HCT116 (cell line): ENCODE measurements at regions not wholly inside any gene's neighbourhood (a gene's known extent, or its start where the extent isn't known, plus 50 kb on each side); places are given as distances from the start of the nearest gene placed in this dataset.
"Not testable (repeated sequence)": the region's sequence is repeated elsewhere in the genome, so short reads cannot be mapped to it uniquely, and the experiment has no call there.

Experiments used
- ATAC-seq: fragments of 200-7000 bp; cut with Tn5 transposase; 2 replicates; pipeline ENCODE4 v1.9.1; 2020; ENCODE audit warnings: mild to moderate bottlenecking, moderate library complexity
- BruUV-seq: library from RNA; stranded (reverse); fragments of 400-500 nt; replicated peaks from 2 replicates; lab custom pipeline; 2021; lab: Mats Ljungman, UMichigan
- CTCF ChIA-PET: fragments of 300-600 bp; sonication (Branson Sonifier 250); formaldehyde crosslinking; loops from one replicate; lab custom pipeline; 2021; ENCODE audit warnings: antibody characterized with exemption; lab: Charles Lee
- POLR2A ChIA-PET: fragments of 300-600, 350-600 bp; sonication (Branson Sonifier 250); formaldehyde crosslinking; loops from one replicate; lab custom pipeline; 2021; ENCODE audit warnings: antibody characterized with exemption; lab: Charles Lee
- RAD21 ChIA-PET, 2 experiments: fragments of 300-600 bp; sonication (Branson Sonifier 250); formaldehyde crosslinking; loops; one replicate each; lab custom pipeline; 2023; ENCODE audit warnings: low total read pairs in 2 of 2; ENCODE audit not compliant: uncharacterized antibody in 2 of 2, unreplicated experiment in 2 of 2, low non-redundant PET in 1 of 2; lab: Charles Lee
- DNase-seq: peaks from one replicate; pipeline ENCODE4 v3.0.0-alpha.2; 2010; ENCODE audit warnings: low read depth, low spot score
- H2AFZ ChIP-seq: fragments of 200-600 bp; shearing (Covaris generic), sonication (generic); 2 replicates; pipeline ENCODE4 v1.6.1; 2017; ENCODE audit warnings: low read depth, mixed run types, mixed read lengths, antibody characterized with exemption, low read length; ENCODE audit not compliant: poor library complexity, severe bottlenecking
- H3K27ac ChIP-seq: 2 replicates; pipeline ENCODE4 v1.5.1; 2012; ENCODE audit warnings: low read depth, low read length
- H3K27me3 ChIP-seq: fragments of 200-600 bp; sonication (generic); 2 replicates; pipeline ENCODE4 v1.6.1; 2016; ENCODE audit warnings: mixed run types, low read length, mixed read lengths; ENCODE audit not compliant: insufficient read depth
- H3K36me3 ChIP-seq, 2 experiments: fragments of 200-500 bp in 1 of 2; fragments of 200-600 bp in 1 of 2; sonication (Bioruptor generic) in 1 of 2; sonication (generic) in 1 of 2; 2 replicates each; pipeline versions ENCODE4 v1.5.1 to v1.6.1; 2014 to 2016; ENCODE audit warnings: low read length in 2 of 2, inconsistent platforms in 1 of 2, mixed read lengths in 1 of 2, mixed run types in 1 of 2; ENCODE audit not compliant: insufficient read depth in 2 of 2, control insufficient read depth in 1 of 2
- H3K4me1 ChIP-seq, 2 experiments: fragments of 200-600 bp in 1 of 2; sonication (generic) in 1 of 2; 2 replicates each; pipeline versions ENCODE4 v1.5.1 to v1.6.1; 2012 to 2017; ENCODE audit warnings: low read length in 2 of 2, inconsistent platforms in 1 of 2, mild to moderate bottlenecking in 1 of 2, mixed read lengths in 1 of 2, mixed run types in 1 of 2, moderate library complexity in 1 of 2; ENCODE audit not compliant: insufficient read depth in 2 of 2, control insufficient read depth in 1 of 2
- H3K4me2 ChIP-seq: fragments of 200-600 bp; sonication (generic); 2 replicates; pipeline ENCODE4 v1.6.1; 2017; ENCODE audit warnings: mixed run types, low read length, mixed read lengths
- H3K4me3 ChIP-seq, 2 experiments: fragments of 200-600 bp in 1 of 2; sonication (generic) in 1 of 2; replicated peaks in 1 of 2; 2 replicates each; pipeline ENCODE4 v1.5.1; 2011 to 2016; ENCODE audit warnings: low read length in 2 of 2, control low read depth in 1 of 2, low read depth in 1 of 2, mild to moderate bottlenecking in 1 of 2, mixed read lengths in 1 of 2, mixed run types in 1 of 2
- H3K79me2 ChIP-seq: fragments of 200-600 bp; sonication (generic); 2 replicates; pipeline ENCODE4 v1.6.1; 2017; ENCODE audit warnings: mild to moderate bottlenecking, mixed run types, low read length, moderate library complexity, mixed read lengths; ENCODE audit not compliant: insufficient read depth
- H3K9ac ChIP-seq: fragments of 200-600 bp; sonication (generic); 2 replicates; pipeline ENCODE4 v1.6.1; 2016; ENCODE audit warnings: low read length, mixed read lengths
- H3K9me2 ChIP-seq: fragments of 200-600 bp; sonication (generic), shearing (Covaris generic); 2 replicates; pipeline ENCODE4 v1.6.1; 2017; ENCODE audit warnings: mixed run types, mild to moderate bottlenecking, moderate library complexity; ENCODE audit not compliant: insufficient read depth
- H3K9me3 ChIP-seq, 2 experiments: fragments of 200-500 bp in 1 of 2; fragments of 200-600 bp in 1 of 2; sonication (Bioruptor generic) in 1 of 2; sonication (generic) in 1 of 2; 2 replicates each; pipeline ENCODE4 v1.6.1; 2014 to 2017; ENCODE audit warnings: low read length in 2 of 2, mixed read lengths in 2 of 2, inconsistent platforms in 1 of 2, low read depth in 1 of 2, mild to moderate bottlenecking in 1 of 2, mixed run types in 1 of 2, moderate library complexity in 1 of 2; ENCODE audit not compliant: control insufficient read depth in 1 of 2, insufficient read depth in 1 of 2
- H4K20me1 ChIP-seq: fragments of 200-600 bp; sonication (generic), shearing (Covaris generic); 2 replicates; pipeline ENCODE4 v1.6.1; 2017; ENCODE audit warnings: mixed run types, mild to moderate bottlenecking, moderate library complexity; ENCODE audit not compliant: insufficient read depth
- CEBPB ChIP-seq: IDR thresholded peaks from 2 replicates; pipeline ENCODE4 v1.6.1; 2012; ENCODE audit warnings: low read depth
- CTCF ChIP-seq, 3 experiments: fragments of 200-600 bp in 1 of 3; sonication (generic) in 1 of 3; IDR thresholded peaks in 2 of 3; conservative IDR thresholded peaks in 1 of 3; 2 replicates each; pipeline ENCODE4 v1.5.1; 2012 to 2017; ENCODE audit warnings: low read depth in 2 of 3, low read length in 2 of 3, antibody characterized with exemption in 1 of 3, borderline replicate concordance in 1 of 3, control low read depth in 1 of 3, mild to moderate bottlenecking in 1 of 3, mixed read lengths in 1 of 3, mixed run types in 1 of 3, moderate library complexity in 1 of 3; ENCODE audit not compliant: insufficient read depth in 1 of 3
- EZH2 ChIP-seq: fragments of 200-600 bp; sonication (generic); IDR thresholded peaks from 2 replicates; pipeline ENCODE4 v1.6.1; 2017; ENCODE audit warnings: antibody characterized with exemption, mixed run types
- FOSL1 ChIP-seq: IDR thresholded peaks from 2 replicates; pipeline ENCODE4 v1.6.1; 2012; ENCODE audit warnings: low read depth
- MAX ChIP-seq: IDR thresholded peaks from 2 replicates; pipeline ENCODE4 v1.6.1; 2012
- POLR2AphosphoS5 ChIP-seq: IDR thresholded peaks from 2 replicates; pipeline ENCODE4 v1.6.1; 2011; ENCODE audit warnings: mild to moderate bottlenecking, low read depth, low read length, moderate library complexity
- SIN3A ChIP-seq: IDR thresholded peaks from 2 replicates; pipeline ENCODE4 v1.6.1; 2012; ENCODE audit warnings: low read depth
- TCF7L2 ChIP-seq: IDR thresholded peaks from 2 replicates; pipeline ENCODE4 v1.7.0; 2011; ENCODE audit warnings: borderline replicate concordance, inconsistent platforms; ENCODE audit not compliant: insufficient read depth, insufficient read length; ENCODE audit errors: extremely low read depth
- YY1 ChIP-seq: IDR thresholded peaks from 2 replicates; pipeline ENCODE4 v1.6.1; 2011; ENCODE audit warnings: low read length, low read depth, moderate library complexity, mild to moderate bottlenecking; ENCODE audit not compliant: insufficient replicate concordance; ENCODE audit errors: extremely low read depth
- ZFX ChIP-seq: fragments of 450-650 bp; IDR thresholded peaks from 2 replicates; pipeline ENCODE4 v1.6.1; 2017
- intact Hi-C: fragments of 100-400 bp; cut with micrococcal nuclease; formaldehyde crosslinking; loops from 2 replicates; pipeline ENCODE4 v1.10.0; 2022

- TF ChIP-seq CTCF (IDR thresholded peaks at IDR 0.05 in 2 of 3, conservative IDR thresholded peaks at IDR 0.05 in 1 of 3; ENCODE audit: borderline replicate concordance in 1 of 3, insufficient read depth in 1 of 3, low read depth in 2 of 3, low read length in 2 of 3) (no peak), POLR2AphosphoS5 (no peak), MAX (no peak), FOSL1 (no peak), ZFX (no peak), CEBPB (no peak), YY1 (no peak), SIN3A (no peak), EZH2 (no peak), TCF7L2 (no peak)
- TF ChIP-seq, all 23 proteins: peak for 0
Observed at GRCh38 chr2:131635611-131636010, 107.9 kb downstream of the CCDC74A start (continued).

GRCh38 chr2:131636704-131637308 is 109.1 kb downstream of the CCDC74A start:
- H2AFZ ChIP-seq, POLR2A ChIA-PET, H4K20me1 ChIP-seq, CTCF ChIA-PET, H3K79me2 ChIP-seq, DNase-seq, H3K4me1 ChIP-seq, H3K9me3 ChIP-seq, H3K36me3 ChIP-seq, H3K9ac ChIP-seq, BruUV-seq, H3K9me2 ChIP-seq, H3K27me3 ChIP-seq, ATAC-seq, H3K4me2 ChIP-seq, intact Hi-C loops, H3K4me3 ChIP-seq, H3K27ac ChIP-seq, RAD21 ChIA-PET: not testable (repeated sequence)

GRCh38 chr2:131639001-131639620 is 111.4 kb downstream of the CCDC74A start:
- DNase-seq, H4K20me1 ChIP-seq, intact Hi-C loops, BruUV-seq, H3K9me2 ChIP-seq, H3K4me2 ChIP-seq, H3K27ac ChIP-seq, POLR2A ChIA-PET, CTCF ChIA-PET, H3K36me3 ChIP-seq, H3K27me3 ChIP-seq, H3K9ac ChIP-seq, H3K4me3 ChIP-seq, H3K79me2 ChIP-seq, H3K4me1 ChIP-seq, H3K9me3 ChIP-seq, RAD21 ChIA-PET, H2AFZ ChIP-seq, ATAC-seq: not testable (repeated sequence)
